ENCODE measurements at regions not wholly inside any gene's neighbourhood (a gene's known extent, or its start where the extent isn't known, plus 50 kb on each side); places are given as distances from the start of the nearest gene placed in this dataset.
A peak's percentile ranks its signal among the peaks of the same experiment; 100 is the strongest.
"Not testable (repeated sequence)": the region's sequence is repeated elsewhere in the genome, so short reads cannot be mapped to it uniquely, and the experiment has no call there.

DNA sequence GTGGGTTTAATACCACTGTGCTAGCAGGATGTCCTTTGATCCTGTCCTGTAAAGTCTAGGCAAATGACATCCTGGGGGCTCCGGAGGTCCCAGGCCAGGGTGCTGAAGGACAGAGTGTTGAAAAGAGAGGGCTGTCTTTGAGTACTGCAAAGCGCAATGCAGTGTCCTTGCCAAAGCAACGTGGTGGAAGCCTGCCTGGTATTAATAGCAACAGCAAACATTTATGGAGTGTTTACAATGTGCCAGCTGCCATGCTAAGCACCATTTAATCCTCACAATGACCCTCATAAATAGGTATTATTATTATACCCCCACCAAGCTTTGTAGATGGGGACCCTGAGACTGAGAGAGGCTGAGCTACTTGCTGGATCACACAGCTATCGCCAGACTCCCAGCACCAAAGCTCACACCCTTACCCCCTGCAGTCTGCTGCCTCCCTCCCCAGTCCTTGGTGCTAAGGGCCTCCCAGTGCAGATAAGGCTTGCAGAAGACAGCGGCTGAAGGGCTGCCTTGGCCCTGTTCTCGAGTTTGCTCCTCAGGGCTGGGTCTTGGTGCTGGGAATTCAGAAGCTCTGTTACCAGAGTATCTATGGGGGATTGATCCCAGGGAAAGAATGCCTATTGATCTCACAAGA lies 427.7 kb downstream of the FUT8 start:
- DNase-seq (no peak), FAIRE-seq (no peak)
- no peak overlapping the region for H3K27ac ChIP-seq (ENCODE audit: low read depth in 1 of 3, low read length in 2 of 3)
- H3K9me3 ChIP-seq (ENCODE audit: control insufficient read depth in 2 of 2, insufficient read depth in 1 of 2, low read depth in 1 of 2, low read length in 1 of 2) = no peaks in the 10 kb centered on the region
- no peaks in the 10 kb centered on the region for H3K36me3 ChIP-seq (ENCODE audit: control insufficient read depth in 3 of 3, insufficient read depth in 2 of 3, low read depth in 1 of 3, low read length in 3 of 3)
- H3K4me3 ChIP-seq (ENCODE audit: low read depth in 1 of 3, low read length in 3 of 3) = no peak overlapping the region
- H3K27me3 ChIP-seq (ENCODE audit: control insufficient read depth in 3 of 3, insufficient read depth in 3 of 3, low read length in 3 of 3) = no peaks in the 10 kb centered on the region
- 69 to 76% (median 71%) methylated on average over 6 of the region's 6 CpGs for WGBS, 3 donors
- H3K4me1 ChIP-seq (ENCODE audit: control insufficient read depth in 3 of 3, insufficient read depth in 2 of 3, low read depth in 1 of 3, low read length in 2 of 3) = no peaks in the 10 kb centered on the region

DNA sequence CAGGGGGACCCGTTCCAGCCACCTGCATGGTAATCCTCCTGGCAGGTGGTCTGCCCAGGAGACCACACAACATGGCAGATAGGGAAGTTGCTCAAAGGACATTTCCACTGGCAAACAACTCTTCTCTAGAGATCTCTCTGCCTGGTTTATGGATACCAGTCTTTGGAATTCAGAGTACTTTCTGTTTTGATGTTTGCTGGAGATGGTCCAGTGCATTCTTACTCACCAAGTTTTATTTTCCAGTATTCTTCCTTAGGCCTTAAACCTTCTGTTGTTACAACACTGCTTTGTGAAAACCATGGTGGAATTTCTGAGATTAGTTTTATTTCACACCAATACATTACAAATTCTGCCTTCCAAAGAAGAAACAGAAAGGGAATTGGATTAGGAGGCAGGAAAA lies 428.3 kb downstream of the FUT8 start:
- Histone ChIP-seq H3K4me3 (ENCODE audit: low read depth in 1 of 3, low read length in 3 of 3) (no peak overlapping the region), H3K27me3 (ENCODE audit: control insufficient read depth in 3 of 3, insufficient read depth in 3 of 3, low read length in 3 of 3) (no peaks in the 10 kb centered on the region), H3K27ac (ENCODE audit: low read depth in 1 of 3, low read length in 2 of 3) (no peak overlapping the region), H3K4me1 (ENCODE audit: control insufficient read depth in 3 of 3, insufficient read depth in 2 of 3, low read depth in 1 of 3, low read length in 2 of 3) (no peaks in the 10 kb centered on the region), H3K9me3 (ENCODE audit: control insufficient read depth in 2 of 2, insufficient read depth in 1 of 2, low read depth in 1 of 2, low read length in 1 of 2) (no peaks in the 10 kb centered on the region), H3K36me3 (ENCODE audit: control insufficient read depth in 3 of 3, insufficient read depth in 2 of 3, low read depth in 1 of 3, low read length in 3 of 3) (no peaks in the 10 kb centered on the region)
- no peak for DNase-seq
- WGBS, 3 donors = 76 to 83% (median 81%) methylated on average over 1 of the region's 1 CpG
- no peak for FAIRE-seq

DNA sequence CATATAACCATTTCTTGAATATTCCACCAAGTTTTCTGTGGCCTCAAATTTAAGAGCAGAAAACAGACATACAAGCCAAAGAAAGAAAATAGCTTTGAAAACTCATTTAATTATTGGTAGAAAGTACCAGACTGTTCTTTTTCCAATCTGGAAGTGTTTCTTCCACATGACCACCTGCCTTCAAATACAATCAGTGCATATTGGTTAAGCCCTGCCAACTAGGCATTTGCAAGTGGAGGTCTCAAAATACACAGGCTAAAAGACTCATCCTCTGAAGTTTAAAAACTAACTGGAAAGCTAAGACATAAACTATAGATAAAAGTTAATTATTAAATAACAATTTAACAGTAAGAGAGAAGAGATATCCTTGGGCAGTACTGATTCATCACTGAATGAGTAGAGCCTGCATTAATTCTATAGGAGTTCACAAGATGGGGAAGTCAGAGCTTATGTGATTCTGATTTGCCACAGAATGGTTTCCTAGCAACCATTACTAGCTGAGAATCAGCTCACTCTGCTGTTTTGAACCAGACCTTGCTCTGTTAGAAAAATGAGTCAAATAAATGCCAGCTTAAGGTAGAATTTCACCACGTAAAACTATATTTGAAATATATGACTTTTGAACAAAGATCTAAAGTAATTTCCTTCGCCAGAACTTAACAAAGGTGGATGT lies 433.8 kb downstream of the FUT8 start:
- FAIRE-seq (no peak), DNase-seq (no peak)
- no peaks in the 10 kb centered on the region for H3K36me3 ChIP-seq (ENCODE audit: control insufficient read depth in 3 of 3, insufficient read depth in 2 of 3, low read depth in 1 of 3, low read length in 3 of 3)
- no peaks in the 10 kb centered on the region for H3K4me1 ChIP-seq (ENCODE audit: control insufficient read depth in 3 of 3, insufficient read depth in 2 of 3, low read depth in 1 of 3, low read length in 2 of 3)
- no peaks in the 10 kb centered on the region for H3K27me3 ChIP-seq (ENCODE audit: control insufficient read depth in 3 of 3, insufficient read depth in 3 of 3, low read length in 3 of 3)
- no peaks in the 10 kb centered on the region for H3K9me3 ChIP-seq (ENCODE audit: control insufficient read depth in 2 of 2, insufficient read depth in 1 of 2, low read depth in 1 of 2, low read length in 1 of 2)
- 81 to 90% (median 89%) methylated on average over 2 of the region's 2 CpGs for WGBS, 3 donors
- peak overlapping the region in 1 of 3 donors; percentile 12 for H3K27ac ChIP-seq (ENCODE audit: low read depth in 1 of 3, low read length in 2 of 3)
- no peak overlapping the region for H3K4me3 ChIP-seq (ENCODE audit: low read depth in 1 of 3, low read length in 3 of 3)

DNA sequence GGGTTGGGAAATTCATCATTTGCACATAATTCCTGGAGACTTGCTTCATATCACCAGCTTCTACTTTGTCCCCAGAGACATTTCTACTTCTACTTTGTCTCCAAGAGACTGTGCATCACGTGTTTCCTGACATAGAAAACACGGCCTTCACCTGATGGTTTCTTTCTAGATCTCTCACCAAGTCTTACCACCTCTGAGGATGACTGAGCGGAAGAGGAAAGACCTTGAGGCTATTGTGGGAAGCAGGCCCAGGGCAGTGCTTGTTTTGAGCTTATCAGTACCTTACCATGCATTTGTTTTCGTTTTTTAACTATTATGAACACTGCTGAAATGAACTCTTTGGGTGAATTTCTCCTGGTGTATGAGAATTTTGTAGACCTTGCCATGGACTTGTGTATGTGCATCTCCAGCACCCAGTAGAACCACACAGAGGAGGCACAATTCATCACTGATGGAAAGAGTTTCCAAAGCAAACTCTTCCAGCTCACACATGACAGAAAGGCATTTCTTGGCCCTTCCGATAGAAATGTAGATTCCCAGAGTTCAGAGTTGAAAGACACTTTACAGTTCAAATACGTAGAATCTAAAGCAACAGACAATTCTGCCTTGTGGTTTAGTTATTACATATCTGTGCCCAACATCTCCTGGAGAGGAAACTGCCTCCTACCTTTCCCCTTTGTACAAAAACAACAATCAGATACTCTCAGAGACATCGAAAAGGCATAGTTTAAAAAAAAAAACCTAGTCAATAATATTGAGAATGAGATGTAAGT lies 434.7 kb downstream of the FUT8 start:
- H3K36me3 ChIP-seq (ENCODE audit: control insufficient read depth in 3 of 3, insufficient read depth in 2 of 3, low read depth in 1 of 3, low read length in 3 of 3) = no peaks in the 10 kb centered on the region
- no peaks in the 10 kb centered on the region for H3K4me1 ChIP-seq (ENCODE audit: control insufficient read depth in 3 of 3, insufficient read depth in 2 of 3, low read depth in 1 of 3, low read length in 2 of 3)
- H3K9me3 ChIP-seq (ENCODE audit: control insufficient read depth in 2 of 2, insufficient read depth in 1 of 2, low read depth in 1 of 2, low read length in 1 of 2) = no peaks in the 10 kb centered on the region
- FAIRE-seq (no peak), DNase-seq (peak in 1 of 2 donors; percentile 70)
- H3K27me3 ChIP-seq (ENCODE audit: control insufficient read depth in 3 of 3, insufficient read depth in 3 of 3, low read length in 3 of 3) = no peaks in the 10 kb centered on the region
- H3K4me3 ChIP-seq (ENCODE audit: low read depth in 1 of 3, low read length in 3 of 3) = no peak overlapping the region
- 68 to 80% (median 70%) methylated on average over 7 of the region's 7 CpGs for WGBS, 3 donors
- H3K27ac ChIP-seq (ENCODE audit: low read depth in 1 of 3, low read length in 2 of 3) = peak overlapping the region in 1 of 3 donors; percentile 39

DNA sequence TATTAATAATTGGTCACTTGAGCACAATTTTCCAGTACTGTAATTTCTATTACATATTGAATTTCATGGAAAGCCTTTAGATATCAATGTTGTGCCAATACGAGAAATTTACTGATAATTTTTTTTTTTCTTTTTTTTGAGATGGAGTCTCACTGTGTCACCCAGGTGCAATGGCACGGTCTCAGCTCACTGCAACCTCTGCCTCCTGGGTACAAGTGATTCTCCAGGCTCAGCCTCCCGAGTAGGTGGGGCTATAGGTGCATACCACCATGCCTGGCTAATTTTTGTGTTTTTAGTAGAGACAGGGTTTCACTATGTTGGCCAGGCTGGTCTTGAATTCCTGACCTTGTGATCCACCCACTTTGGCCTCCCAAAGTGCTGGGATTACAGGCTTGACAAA lies 435.4 kb downstream of the FUT8 start:
- WGBS, 3 donors = 84 to 85% (median 84%) methylated on average over 3 of the region's 3 CpGs
- DNase-seq; H3K36me3 ChIP-seq (ENCODE audit: control insufficient read depth in 3 of 3, insufficient read depth in 2 of 3, low read depth in 1 of 3, low read length in 3 of 3); FAIRE-seq; H3K4me1 ChIP-seq (ENCODE audit: control insufficient read depth in 3 of 3, insufficient read depth in 2 of 3, low read depth in 1 of 3, low read length in 2 of 3); H3K9me3 ChIP-seq (ENCODE audit: control insufficient read depth in 2 of 2, insufficient read depth in 1 of 2, low read depth in 1 of 2, low read length in 1 of 2); H3K4me3 ChIP-seq (ENCODE audit: low read depth in 1 of 3, low read length in 3 of 3); H3K27me3 ChIP-seq (ENCODE audit: control insufficient read depth in 3 of 3, insufficient read depth in 3 of 3, low read length in 3 of 3); H3K27ac ChIP-seq (ENCODE audit: low read depth in 1 of 3, low read length in 2 of 3): not testable (repeated sequence)

DNA sequence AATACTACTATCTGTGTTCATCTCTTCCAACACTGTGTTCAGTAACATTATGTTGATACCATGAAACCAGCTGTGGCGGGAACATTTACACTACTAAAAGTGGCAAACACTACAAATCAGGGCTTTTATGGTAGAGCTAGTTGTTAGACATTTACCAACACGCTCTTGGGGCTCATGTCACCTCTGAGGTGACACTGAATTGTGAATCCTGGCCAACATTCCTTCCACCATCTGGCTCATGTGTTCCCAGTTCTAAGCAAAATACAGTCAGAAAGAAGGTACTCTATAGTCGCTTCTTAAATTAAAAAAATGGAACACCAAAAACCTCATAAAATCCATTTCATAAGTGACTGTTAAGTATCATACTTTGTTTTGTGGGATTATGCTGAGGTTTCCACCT lies 436.6 kb downstream of the FUT8 start:
- 95 to 99% (median 97%) methylated on average over 3 of the region's 3 CpGs for WGBS, 3 donors
- Histone ChIP-seq H3K36me3 (ENCODE audit: control insufficient read depth in 3 of 3, insufficient read depth in 2 of 3, low read depth in 1 of 3, low read length in 3 of 3) (no peaks in the 10 kb centered on the region), H3K4me3 (ENCODE audit: low read depth in 1 of 3, low read length in 3 of 3) (no peak overlapping the region), H3K4me1 (ENCODE audit: control insufficient read depth in 3 of 3, insufficient read depth in 2 of 3, low read depth in 1 of 3, low read length in 2 of 3) (no peaks in the 10 kb centered on the region), H3K27me3 (ENCODE audit: control insufficient read depth in 3 of 3, insufficient read depth in 3 of 3, low read length in 3 of 3) (no peaks in the 10 kb centered on the region), H3K9me3 (ENCODE audit: control insufficient read depth in 2 of 2, insufficient read depth in 1 of 2, low read depth in 1 of 2, low read length in 1 of 2) (no peaks in the 10 kb centered on the region), H3K27ac (ENCODE audit: low read depth in 1 of 3, low read length in 2 of 3) (no peak overlapping the region)
- FAIRE-seq (no peak), DNase-seq (no peak)

DNA sequence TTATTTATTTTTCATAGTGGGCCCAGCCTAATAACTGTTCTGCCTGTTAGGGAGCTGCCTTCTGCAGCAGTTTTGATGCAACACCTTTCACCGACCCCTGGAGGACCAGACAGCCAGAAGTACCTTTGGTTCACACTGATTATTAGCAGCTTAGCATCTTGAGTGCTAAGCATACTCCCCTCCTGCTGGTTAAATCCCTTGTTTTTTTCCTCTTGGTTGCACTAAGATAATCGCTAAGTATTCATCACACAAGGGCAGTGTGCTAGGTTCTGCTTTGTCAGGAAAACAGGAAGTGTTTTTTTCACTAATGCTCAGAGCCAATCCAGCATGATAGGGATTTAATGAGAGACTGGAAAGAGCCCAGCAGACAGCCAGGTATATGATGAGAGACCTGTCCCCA lies 437.0 kb downstream of the FUT8 start:
- H3K36me3 ChIP-seq (ENCODE audit: control insufficient read depth in 3 of 3, insufficient read depth in 2 of 3, low read depth in 1 of 3, low read length in 3 of 3) = no peaks in the 10 kb centered on the region
- 67 to 86% (median 73%) methylated on average over 2 of the region's 2 CpGs for WGBS, 3 donors
- H3K4me3 ChIP-seq (ENCODE audit: low read depth in 1 of 3, low read length in 3 of 3) = no peak overlapping the region
- no peaks in the 10 kb centered on the region for H3K4me1 ChIP-seq (ENCODE audit: control insufficient read depth in 3 of 3, insufficient read depth in 2 of 3, low read depth in 1 of 3, low read length in 2 of 3)
- no peak for FAIRE-seq
- no peaks in the 10 kb centered on the region for H3K27me3 ChIP-seq (ENCODE audit: control insufficient read depth in 3 of 3, insufficient read depth in 3 of 3, low read length in 3 of 3)
- DNase-seq = no peak
- no peak overlapping the region for H3K27ac ChIP-seq (ENCODE audit: low read depth in 1 of 3, low read length in 2 of 3)
- no peaks in the 10 kb centered on the region for H3K9me3 ChIP-seq (ENCODE audit: control insufficient read depth in 2 of 2, insufficient read depth in 1 of 2, low read depth in 1 of 2, low read length in 1 of 2)

DNA sequence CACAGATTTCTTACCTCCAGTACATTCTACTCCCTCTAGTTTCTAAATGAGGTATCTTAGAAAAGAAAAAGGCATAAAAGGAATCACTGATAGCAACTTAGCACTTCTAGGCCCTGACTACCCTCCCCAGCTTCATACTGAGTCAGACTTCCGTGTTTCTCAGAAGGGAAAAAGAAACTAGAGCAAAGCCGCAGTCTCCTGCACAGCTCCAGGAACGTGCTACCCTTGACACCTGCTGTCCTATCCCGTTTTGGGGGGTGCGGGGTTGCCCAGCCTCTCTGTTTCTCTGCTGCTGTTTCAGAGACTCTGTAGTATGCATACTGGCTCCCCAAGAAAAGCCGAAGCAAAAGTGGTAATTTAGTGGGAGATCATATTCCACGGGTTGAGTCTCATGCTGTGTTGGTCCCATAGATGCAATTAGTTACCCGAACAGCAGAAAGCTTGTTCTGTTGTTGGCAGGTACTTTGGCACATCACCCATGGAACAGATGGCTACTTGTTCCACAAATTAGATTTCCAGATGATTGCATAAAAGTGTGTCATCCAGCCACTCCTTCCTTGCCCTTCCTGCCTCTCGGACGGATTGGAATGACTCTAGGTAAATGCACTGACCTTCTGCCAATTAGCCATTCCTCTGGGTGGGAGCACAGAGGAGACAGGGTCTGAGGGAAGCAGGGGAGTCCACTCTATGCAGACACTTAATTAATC lies 438.1 kb downstream of the FUT8 start:
- H3K36me3 ChIP-seq (ENCODE audit: control insufficient read depth in 3 of 3, insufficient read depth in 2 of 3, low read depth in 1 of 3, low read length in 3 of 3) = no peaks in the 10 kb centered on the region
- H3K27me3 ChIP-seq (ENCODE audit: control insufficient read depth in 3 of 3, insufficient read depth in 3 of 3, low read length in 3 of 3) = no peaks in the 10 kb centered on the region
- H3K9me3 ChIP-seq (ENCODE audit: control insufficient read depth in 2 of 2, insufficient read depth in 1 of 2, low read depth in 1 of 2, low read length in 1 of 2) = no peaks in the 10 kb centered on the region
- FAIRE-seq = no peak
- no peaks in the 10 kb centered on the region for H3K4me1 ChIP-seq (ENCODE audit: control insufficient read depth in 3 of 3, insufficient read depth in 2 of 3, low read depth in 1 of 3, low read length in 2 of 3)
- DNase-seq = peak in 1 of 2 donors; percentile 60
- peak overlapping the region in 1 of 3 donors; percentile 45 for H3K27ac ChIP-seq (ENCODE audit: low read depth in 1 of 3, low read length in 2 of 3)
- H3K4me3 ChIP-seq (ENCODE audit: low read depth in 1 of 3, low read length in 3 of 3) = no peak overlapping the region
- WGBS, 3 donors = 76 to 80% (median 77%) methylated on average over 10 of the region's 10 CpGs
